Neuronal stem cell (in vitro differentiated cells): ENCODE measurements at regions not wholly inside any gene's neighbourhood (a gene's known extent, or its start where the extent isn't known, plus 50 kb on each side); places are given as distances from the start of the nearest gene placed in this dataset.

Experiments
- DNase-seq: peaks from one replicate; pipeline ENCODE4 v3.0.0-alpha.2; 2013; ENCODE audit warnings: low spot score
- H2AFZ ChIP-seq: one replicate; pipeline ENCODE4 v1.6.1; 2013; ENCODE audit warnings: mild to moderate bottlenecking, low read length, inconsistent platforms
- H2AK5ac ChIP-seq: 2 replicates; pipeline ENCODE4 v1.6.1; 2013; ENCODE audit warnings: low read depth, mild to moderate bottlenecking, inconsistent platforms, low read length, moderate library complexity, mixed read lengths
- H2BK120ac ChIP-seq: 2 replicates; pipeline ENCODE4 v1.6.1; 2013; ENCODE audit warnings: low read depth, mild to moderate bottlenecking, inconsistent platforms, low read length, moderate library complexity, mixed read lengths
- H2BK12ac ChIP-seq: one replicate; pipeline ENCODE4 v1.6.1; 2013; ENCODE audit warnings: low read length, inconsistent platforms
- H2BK15ac ChIP-seq: 2 replicates; pipeline ENCODE4 v1.6.1; 2013; ENCODE audit warnings: mild to moderate bottlenecking, low read length, inconsistent platforms, mixed read lengths
- H2BK5ac ChIP-seq: one replicate; pipeline ENCODE4 v1.6.1; 2013; ENCODE audit warnings: inconsistent platforms, mild to moderate bottlenecking, low read length, moderate library complexity
- H3K14ac ChIP-seq: one replicate; pipeline ENCODE4 v1.6.1; 2013; ENCODE audit warnings: low read length, inconsistent platforms
- H3K18ac ChIP-seq: 2 replicates; pipeline ENCODE4 v1.6.1; 2013; ENCODE audit warnings: low read length, inconsistent platforms
- H3K23ac ChIP-seq: 2 replicates; pipeline ENCODE4 v1.6.1; 2013; ENCODE audit warnings: low read depth, mild to moderate bottlenecking, mixed read lengths, low read length, inconsistent platforms; ENCODE audit not compliant: poor library complexity
- H3K27ac ChIP-seq: replicated peaks from 3 replicates; pipeline ENCODE4 v1.5.1; 2013; ENCODE audit warnings: low read length, inconsistent platforms
- H3K27me3 ChIP-seq, 3 experiments: 2 replicates each; pipeline ENCODE4 v1.6.1; 2013; ENCODE audit warnings: low read length in 3 of 3, mild to moderate bottlenecking in 2 of 3, inconsistent platforms in 1 of 3, low read depth in 1 of 3, mixed read lengths in 1 of 3, moderate library complexity in 1 of 3; ENCODE audit not compliant: control insufficient read depth in 3 of 3, insufficient read depth in 3 of 3
- H3K36me3 ChIP-seq, 2 donors: replicated peaks in 1 of 2; 2 replicates each; pipeline ENCODE4 v1.6.1; 2013; ENCODE audit warnings: low read length in 2 of 2; ENCODE audit not compliant: control insufficient read depth in 2 of 2, insufficient read depth in 2 of 2
- H3K4ac ChIP-seq: 2 replicates; pipeline ENCODE4 v1.6.1; 2013; ENCODE audit warnings: inconsistent platforms, mild to moderate bottlenecking, low read length, moderate library complexity
- H3K4me1 ChIP-seq, 2 donors: 1 replicate in 1 of 2; 2 replicates in 1 of 2; pipeline ENCODE4 v1.6.1; 2013; ENCODE audit warnings: low read length in 2 of 2, low read depth in 1 of 2; ENCODE audit not compliant: control insufficient read depth in 2 of 2, insufficient read depth in 1 of 2
- H3K4me2 ChIP-seq: one replicate; pipeline ENCODE4 v1.6.1; 2013; ENCODE audit warnings: mild to moderate bottlenecking, low read length, inconsistent platforms; ENCODE audit not compliant: insufficient read depth, poor library complexity, severe bottlenecking
- H3K4me3 ChIP-seq, 2 donors: 2 replicates each; pipeline ENCODE4 v1.5.1; 2013; ENCODE audit warnings: low read length in 2 of 2, mild to moderate bottlenecking in 2 of 2, inconsistent platforms in 1 of 2, moderate library complexity in 1 of 2
- H3K79me1 ChIP-seq: one replicate; pipeline ENCODE4 v1.6.1; 2013; ENCODE audit warnings: low read depth, mild to moderate bottlenecking, inconsistent platforms, low read length, moderate library complexity
- H3K9ac ChIP-seq: one replicate; pipeline ENCODE4 v1.6.1; 2013; ENCODE audit warnings: mild to moderate bottlenecking, low read depth, low read length, inconsistent platforms; ENCODE audit not compliant: poor library complexity
- H3K9me3 ChIP-seq, 2 donors: replicated peaks in 1 of 2; 2 replicates each; pipeline versions ENCODE3 to v1.6.1; 2013; ENCODE audit warnings: low read length in 2 of 2, mild to moderate bottlenecking in 2 of 2, inconsistent platforms in 1 of 2, low read depth in 1 of 2, mixed read lengths in 1 of 2, moderate library complexity in 1 of 2; ENCODE audit not compliant: control insufficient read depth in 2 of 2, insufficient read depth in 1 of 2
- H4K8ac ChIP-seq: one replicate; pipeline ENCODE4 v1.6.1; 2013; ENCODE audit warnings: low read depth, mild to moderate bottlenecking, inconsistent platforms, low read length, moderate library complexity
- H4K91ac ChIP-seq: one replicate; pipeline ENCODE4 v1.6.1; 2013; ENCODE audit warnings: low read length, low read depth, mild to moderate bottlenecking, inconsistent platforms; ENCODE audit not compliant: poor library complexity
- WGBS, 2 donors: extraction: QIAGEN DNeasy Blood & Tissue Kit; methylation state at CpG; one replicate each; pipeline ENCODE4 v1.1.7; 2013; ENCODE audit warnings: missing lambda C conversion rate in 2 of 2, mixed read lengths in 1 of 2; ENCODE audit not compliant: insufficient read length in 2 of 2, insufficient replicate concordance in 1 of 2; ENCODE audit errors: extremely low coverage in 2 of 2; 5-methylcytosine and 5-hydroxymethylcytosine counted together

DNA sequence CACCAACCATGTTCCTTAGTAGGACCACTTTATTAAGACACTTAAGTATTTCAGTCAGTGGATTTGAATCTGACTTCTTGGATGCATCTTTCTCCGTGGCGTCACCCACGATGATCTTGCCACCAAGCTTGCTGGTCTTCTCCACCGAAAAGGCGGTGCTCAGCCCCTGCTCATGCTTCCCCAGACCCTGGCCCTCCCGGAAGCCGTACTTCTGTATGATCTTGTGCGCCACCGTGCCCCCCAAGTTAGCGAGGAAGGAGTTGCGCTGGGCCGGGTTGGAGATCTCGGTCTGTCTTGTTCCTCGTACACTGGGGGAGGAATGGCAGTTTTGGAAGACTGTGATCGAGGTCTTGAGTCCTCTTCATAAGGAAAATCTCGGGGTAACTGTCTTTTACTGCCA lies 213.4 kb upstream of the NANOGP8 start:
- Histone ChIP-seq H3K27me3 (no peaks in the 10 kb centered on the region), H4K91ac (no peak overlapping the region), H2AFZ (no peak overlapping the region), H3K18ac (no peak overlapping the region), H2BK5ac (no peak overlapping the region), H3K4ac (no peak overlapping the region), H2BK15ac (no peak overlapping the region), H2AK5ac (no peak overlapping the region), H3K36me3 (no peaks in the 10 kb centered on the region), H3K9me3 (no peaks in the 10 kb centered on the region), H4K8ac (no peak overlapping the region), H3K9ac (no peak overlapping the region), H3K23ac (no peak overlapping the region), H2BK120ac (no peak overlapping the region), H3K4me2 (no peak overlapping the region), H3K4me3 (no peak overlapping the region), H2BK12ac (no peak overlapping the region), H3K79me1 (no peaks in the 10 kb centered on the region), H3K27ac (no peak overlapping the region), H3K4me1 (peaks cover 0 to 2% of the 10 kb centered on the region in 2 donors), H3K14ac (no peak overlapping the region)
- no CpG with 5 or more reads among the region's 16 CpGs for WGBS, 2 donors
- no peak for DNase-seq

DNA sequence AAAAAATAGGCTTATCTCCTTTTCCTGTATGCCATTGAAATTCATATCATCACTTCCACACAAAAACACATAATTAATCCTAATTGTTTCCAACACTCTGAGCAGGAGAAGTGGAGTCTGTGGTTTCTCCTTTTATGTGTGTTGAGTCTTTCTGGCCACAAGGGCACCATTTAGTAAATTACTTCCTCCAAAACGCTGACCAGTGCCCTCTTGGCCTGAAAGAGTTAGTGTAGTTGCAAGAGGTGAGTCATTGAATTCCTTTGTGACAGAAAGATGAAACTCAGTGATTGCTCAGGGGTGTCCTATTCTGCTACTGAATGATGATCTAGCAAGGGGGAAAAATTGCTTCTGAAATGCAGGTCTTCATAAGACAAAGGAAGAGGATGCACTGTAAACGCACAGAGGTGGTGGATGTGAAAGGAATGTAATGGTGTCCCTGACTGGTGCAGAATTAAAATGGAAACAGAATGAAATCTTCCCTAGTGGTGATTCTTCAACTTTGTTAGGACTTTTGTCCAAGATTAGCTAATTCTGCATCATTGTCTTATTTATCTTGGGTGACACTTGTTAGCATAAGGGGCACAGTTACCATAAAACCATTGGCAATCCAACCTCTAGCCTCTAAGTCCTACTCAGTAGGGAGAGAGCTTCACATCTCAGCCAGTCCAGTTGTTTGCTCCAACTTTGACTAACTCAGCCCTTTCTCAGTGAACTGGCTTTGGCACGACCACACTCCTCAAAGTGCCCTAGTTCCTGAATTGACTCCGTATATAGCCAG lies 208.4 kb upstream of the NANOGP8 start:
- Histone ChIP-seq H3K27ac (no peak overlapping the region), H3K4me1 (peaks cover 2 to 6% of the 10 kb centered on the region in 2 donors), H2BK15ac (no peak overlapping the region), H3K4me3 (no peak overlapping the region), H3K79me1 (no peaks in the 10 kb centered on the region), H3K9ac (no peak overlapping the region), H2BK12ac (no peak overlapping the region), H3K27me3 (no peaks in the 10 kb centered on the region), H3K14ac (no peak overlapping the region), H2AFZ (peak overlapping the region; percentile 55), H3K9me3 (no peaks in the 10 kb centered on the region), H3K18ac (no peak overlapping the region), H2BK120ac (no peak overlapping the region), H2AK5ac (no peak overlapping the region), H3K4ac (no peak overlapping the region), H3K36me3 (no peaks in the 10 kb centered on the region), H4K91ac (no peak overlapping the region), H2BK5ac (no peak overlapping the region), H4K8ac (no peak overlapping the region), H3K23ac (no peak overlapping the region), H3K4me2 (no peak overlapping the region)
- no CpG with 5 or more reads among the region's 4 CpGs for WGBS, 2 donors
- no peak for DNase-seq

DNA sequence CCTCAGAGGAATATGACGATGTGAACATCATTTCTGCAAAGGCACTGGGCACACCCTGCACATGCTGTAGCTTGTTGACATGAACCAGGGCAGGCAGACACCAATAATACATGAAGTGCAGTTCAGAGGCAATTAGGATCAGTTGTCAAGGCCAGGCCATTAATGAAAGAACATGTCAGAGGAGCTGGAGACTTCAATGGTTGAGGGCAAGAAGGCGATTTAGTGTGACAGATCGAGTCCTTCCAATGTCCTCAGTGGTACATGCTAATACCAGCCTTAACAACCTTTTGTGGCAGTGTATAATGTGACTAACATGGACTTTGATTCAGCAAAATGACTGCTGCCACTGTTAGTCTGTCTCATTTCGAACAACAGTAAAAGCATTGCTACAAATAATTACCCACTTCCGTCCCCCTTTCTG lies 205.2 kb upstream of the NANOGP8 start:
- Histone ChIP-seq H2AFZ (no peak overlapping the region), H2BK15ac (no peak overlapping the region), H2BK120ac (no peak overlapping the region), H4K91ac (no peak overlapping the region), H3K9me3 (no peaks in the 10 kb centered on the region), H2AK5ac (no peak overlapping the region), H3K9ac (no peak overlapping the region), H3K36me3 (no peaks in the 10 kb centered on the region), H3K27ac (no peak overlapping the region), H3K23ac (no peak overlapping the region), H3K4me1 (peaks cover 2 to 6% of the 10 kb centered on the region in 2 donors), H3K4me2 (no peak overlapping the region), H3K27me3 (no peaks in the 10 kb centered on the region), H3K79me1 (no peaks in the 10 kb centered on the region), H3K4me3 (no peak overlapping the region), H3K4ac (no peak overlapping the region), H2BK12ac (no peak overlapping the region), H4K8ac (no peak overlapping the region), H2BK5ac (no peak overlapping the region), H3K14ac (no peak overlapping the region), H3K18ac (no peak overlapping the region)
- no peak for DNase-seq
- no CpG with 5 or more reads among the region's 5 CpGs for WGBS, 2 donors

DNA sequence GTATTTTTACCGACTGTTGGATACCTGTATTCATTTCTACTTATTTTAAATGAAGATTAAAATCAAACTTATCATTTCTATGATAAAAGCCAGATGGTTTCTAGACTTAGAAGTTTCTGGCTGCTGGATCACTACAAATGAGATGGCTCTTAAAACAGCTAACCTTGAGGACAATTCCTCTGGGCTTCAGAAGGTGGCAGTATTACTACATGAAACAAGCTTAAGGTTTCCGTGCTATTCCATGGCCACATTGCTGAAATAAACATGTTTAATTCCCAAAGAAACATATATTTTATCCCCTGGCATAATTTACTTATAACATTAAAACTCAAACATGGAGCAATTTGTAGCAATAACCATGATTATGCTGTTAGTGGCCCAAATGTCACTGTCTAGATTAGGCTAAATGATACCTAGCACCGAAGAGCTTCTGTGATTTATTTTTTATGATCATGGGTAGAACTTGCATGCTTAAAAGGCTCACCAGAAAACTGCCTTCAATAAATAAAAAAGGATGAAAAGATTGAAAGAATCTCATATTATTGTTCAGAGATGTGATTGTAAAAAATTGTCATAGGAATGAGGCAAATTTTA lies 204.0 kb upstream of the NANOGP8 start:
- Histone ChIP-seq H4K91ac (no peak overlapping the region), H3K4ac (no peak overlapping the region)
- DNase-seq, result peak; percentile 35

More for the DNA sequence above, 204.0 kb upstream of the NANOGP8 start:
- no peak overlapping the region for H3K14ac ChIP-seq
- no peak overlapping the region for H2BK15ac ChIP-seq
- no peak overlapping the region for H3K23ac ChIP-seq
- no peak overlapping the region for H3K18ac ChIP-seq
- H3K4me1 ChIP-seq, result peaks cover 2 to 6% of the 10 kb centered on the region in 2 donors
- H3K79me1 ChIP-seq, result no peaks in the 10 kb centered on the region
- H3K4me2 ChIP-seq, result no peak overlapping the region
- H3K27me3 ChIP-seq, result no peaks in the 10 kb centered on the region
- H3K9me3 ChIP-seq, result no peaks in the 10 kb centered on the region
- no CpG with 5 or more reads among the region's 3 CpGs for WGBS, 2 donors
- H2AFZ ChIP-seq, result no peak overlapping the region
- no peak overlapping the region for H3K9ac ChIP-seq
- H2BK12ac ChIP-seq, result no peak overlapping the region
- no peak overlapping the region for H2BK5ac ChIP-seq
- no peak overlapping the region for H2BK120ac ChIP-seq
- H4K8ac ChIP-seq, result no peak overlapping the region
- H3K4me3 ChIP-seq, result no peak overlapping the region
- no peak overlapping the region for H3K27ac ChIP-seq
- no peaks in the 10 kb centered on the region for H3K36me3 ChIP-seq
- no peak overlapping the region for H2AK5ac ChIP-seq
